ENCODE measurements at regions not wholly inside any gene's neighbourhood (a gene's known extent, or its start where the extent isn't known, plus 50 kb on each side); places are given as distances from the start of the nearest gene placed in this dataset.

GRCh38 chr3:5645692-5646410, 458.3 kb downstream of the EDEM1 start:
- H3K4me3 ChIP-seq (ENCODE audit: low read length), result no peak overlapping the region
- no peak for TF ChIP-seq CTCF (conservative IDR thresholded peaks at IDR 0.05; ENCODE audit: low read length)
- DNase-seq (ENCODE audit: low read depth), result no peak

- DNase-seq (ENCODE audit: low read depth), result no peak
- H3K4me3 ChIP-seq (ENCODE audit: low read length), result no peak overlapping the region
- no peak for TF ChIP-seq CTCF (conservative IDR thresholded peaks at IDR 0.05; ENCODE audit: low read length)
Measured at GRCh38 chr3:5650303-5650702, 462.8 kb downstream of the EDEM1 start.

DNA sequence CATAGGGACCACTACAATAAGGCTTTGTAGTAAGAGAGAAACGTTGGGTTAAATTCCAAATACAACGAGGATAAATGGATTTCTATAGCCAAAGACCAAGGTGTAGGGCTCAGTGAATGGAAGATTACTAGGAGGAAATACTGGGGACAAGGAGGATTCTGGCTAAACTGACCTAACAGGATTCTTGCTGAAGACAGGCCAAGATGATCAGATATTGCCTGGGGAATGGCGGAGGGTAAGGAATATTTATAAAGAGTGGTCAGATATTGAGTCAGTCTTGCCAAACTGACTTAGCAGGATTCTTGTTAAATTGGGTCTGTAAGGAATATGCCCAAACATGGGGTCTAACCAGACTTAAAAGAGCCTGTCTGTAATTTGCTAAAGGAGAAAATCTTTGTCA, 463.8 kb downstream of the EDEM1 start:
- TF ChIP-seq CTCF (conservative IDR thresholded peaks at IDR 0.05; ENCODE audit: low read length), result no peak
- H3K4me3 ChIP-seq (ENCODE audit: low read length), result no peak overlapping the region
- DNase-seq (ENCODE audit: low read depth), result no peak

DNA sequence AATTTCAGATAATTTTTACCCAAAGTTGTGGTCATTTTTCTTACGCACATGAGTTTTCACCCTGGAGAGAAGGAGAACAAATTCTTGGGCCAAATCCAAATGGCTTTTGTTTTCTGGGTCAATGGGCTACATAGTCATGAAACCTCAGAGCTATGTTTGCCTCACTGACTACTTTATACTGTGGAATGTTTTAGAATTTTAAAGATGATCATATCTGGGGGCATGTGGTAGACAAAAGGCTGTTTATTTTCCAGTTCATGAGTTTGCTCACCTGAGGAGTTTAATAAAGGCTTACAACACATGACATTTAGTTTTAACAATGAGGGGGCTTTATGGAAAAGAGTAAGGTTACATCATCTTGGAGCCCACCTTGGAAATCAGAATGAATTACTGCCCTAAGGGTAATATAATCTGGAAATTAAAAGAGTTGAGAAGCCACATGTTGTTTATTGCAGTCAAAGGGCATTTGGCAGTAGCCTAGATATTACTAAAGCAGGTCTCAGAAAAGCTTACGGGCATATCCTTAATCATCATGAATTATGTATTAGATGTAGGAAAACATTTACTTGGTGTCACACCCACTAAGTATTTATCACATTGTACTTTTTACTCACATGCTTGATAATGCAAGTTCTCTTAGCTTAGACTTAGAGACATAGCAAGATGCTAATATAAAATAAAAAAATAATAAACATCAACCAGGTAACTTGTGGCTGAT, 466.1 kb downstream of the EDEM1 start:
- TF ChIP-seq CTCF (conservative IDR thresholded peaks at IDR 0.05; ENCODE audit: low read length), result no peak
- no peak for DNase-seq (ENCODE audit: low read depth)
- no peak overlapping the region for H3K4me3 ChIP-seq (ENCODE audit: low read length)

- H3K4me3 ChIP-seq (ENCODE audit: low read length), result no peak overlapping the region
- DNase-seq (ENCODE audit: low read depth), result no peak
Measured at GRCh38 chr3:5657106-5657505, 469.6 kb downstream of the EDEM1 start.

GRCh38 chr3:5663601-5664000, 476.1 kb downstream of the EDEM1 start:
- no peak for TF ChIP-seq CTCF (conservative IDR thresholded peaks at IDR 0.05; ENCODE audit: low read length)
- H3K4me3 ChIP-seq (ENCODE audit: low read length), result no peak overlapping the region
- DNase-seq (ENCODE audit: low read depth), result no peak

More at GRCh38 chr3:5657106-5657505, 469.6 kb downstream of the EDEM1 start:
- TF ChIP-seq CTCF (conservative IDR thresholded peaks at IDR 0.05; ENCODE audit: low read length), result no peak

GRCh38 chr3:5666455-5666854, 478.9 kb downstream of the EDEM1 start:
- no peak overlapping the region for H3K4me3 ChIP-seq (ENCODE audit: low read length)
- no peak for DNase-seq (ENCODE audit: low read depth)
- TF ChIP-seq CTCF (conservative IDR thresholded peaks at IDR 0.05; ENCODE audit: low read length), result no peak

All from AG10803 (cell line).